Left renal pelvis (tissue), 4 donors: ENCODE measurements at regions not wholly inside any gene's neighbourhood (a gene's known extent, or its start where the extent isn't known, plus 50 kb on each side); places are given as distances from the start of the nearest gene placed in this dataset.
"Not testable (repeated sequence)": the region's sequence is repeated elsewhere in the genome, so short reads cannot be mapped to it uniquely, and the experiment has no call there.

Source experiments
- DNase-seq, 4 donors: peaks; one replicate each; pipeline ENCODE4 v3.0.0-alpha.2; 2013; ENCODE audit warnings: low read depth in 4 of 4, low spot score in 3 of 4

DNA sequence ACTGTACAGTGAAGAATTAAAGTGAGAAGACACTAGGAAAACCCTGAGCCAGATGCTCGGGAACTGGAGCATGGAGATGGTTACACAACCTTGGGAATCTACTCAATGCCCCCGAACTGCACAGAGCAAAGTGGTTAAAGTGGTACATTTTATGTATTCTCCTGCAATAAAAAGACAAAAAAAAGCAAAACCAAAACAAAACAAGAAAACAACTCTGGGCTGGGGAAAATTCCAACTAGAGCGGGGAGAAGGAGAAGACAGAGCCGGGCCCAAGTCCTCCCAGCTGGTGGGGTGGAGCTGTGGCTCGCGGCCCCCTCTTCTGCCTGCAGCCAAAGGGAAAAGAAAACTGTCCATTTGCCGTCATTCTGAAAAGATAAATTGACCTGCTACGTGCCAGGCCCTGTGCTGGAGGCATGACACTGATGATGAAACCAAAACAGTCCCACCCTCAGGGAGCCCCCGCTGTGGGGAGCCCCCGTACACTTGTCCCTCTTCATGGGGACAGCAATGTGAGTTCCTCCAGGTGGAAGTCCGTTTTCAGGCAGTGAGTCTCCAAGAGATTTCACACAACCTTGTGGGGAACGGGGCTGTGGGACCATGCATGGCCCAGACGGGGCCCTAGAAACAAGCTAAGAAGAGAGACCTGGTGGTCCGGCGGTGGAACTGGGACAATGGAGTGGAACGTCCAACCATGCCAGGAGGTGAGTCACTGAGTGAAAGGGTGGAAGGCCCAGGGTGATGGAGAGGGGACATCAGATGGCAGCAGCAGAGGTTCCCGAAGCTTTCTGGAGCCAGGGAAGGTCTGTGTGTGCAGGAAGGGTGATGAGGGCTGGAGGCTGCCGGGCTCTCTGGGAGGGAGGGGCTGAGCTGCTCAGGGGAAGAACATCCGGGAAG is 114.8 kb upstream of the COL5A1 start:
- DNase-seq, result no peak

GRCh38 chr9:134530724-134531123 is 110.9 kb upstream of the COL5A1 start:
- no peak for DNase-seq

DNA sequence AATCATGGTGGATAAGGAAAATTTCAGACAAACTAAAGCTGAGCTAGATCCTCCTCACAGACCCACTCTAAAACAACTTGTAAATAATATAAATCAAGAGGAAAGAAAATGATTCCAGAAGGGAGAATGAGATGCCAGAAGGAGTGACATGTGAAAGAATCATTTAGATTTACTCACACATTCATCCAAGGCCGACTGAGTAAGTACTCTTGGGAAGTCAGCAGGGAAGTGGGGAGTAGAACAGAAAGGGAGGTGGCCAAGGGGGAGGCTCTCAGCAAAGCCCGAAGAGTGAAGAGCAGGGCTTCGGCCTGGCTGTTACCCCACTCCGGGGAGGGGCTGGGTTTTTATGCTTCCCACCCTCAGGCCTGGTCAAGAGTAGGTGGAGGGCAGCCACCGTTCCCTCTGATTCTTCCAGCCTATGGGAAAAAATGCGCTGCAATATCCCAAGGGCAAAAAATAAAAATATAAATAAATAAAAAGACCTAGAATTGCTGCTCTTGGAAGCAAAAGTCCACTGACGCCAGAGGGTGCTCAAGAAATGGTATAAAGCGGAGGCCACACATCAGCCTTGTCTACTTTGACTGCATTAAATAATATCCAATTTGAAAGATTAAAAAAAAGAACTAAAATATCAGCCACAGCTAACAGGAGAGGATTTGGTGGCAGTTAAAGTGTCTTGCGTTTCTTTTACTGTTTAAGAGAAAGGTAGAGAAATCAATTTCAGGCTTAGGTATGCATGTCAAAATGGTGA is 110.2 kb upstream of the COL5A1 start:
- DNase-seq, result no peak

DNA sequence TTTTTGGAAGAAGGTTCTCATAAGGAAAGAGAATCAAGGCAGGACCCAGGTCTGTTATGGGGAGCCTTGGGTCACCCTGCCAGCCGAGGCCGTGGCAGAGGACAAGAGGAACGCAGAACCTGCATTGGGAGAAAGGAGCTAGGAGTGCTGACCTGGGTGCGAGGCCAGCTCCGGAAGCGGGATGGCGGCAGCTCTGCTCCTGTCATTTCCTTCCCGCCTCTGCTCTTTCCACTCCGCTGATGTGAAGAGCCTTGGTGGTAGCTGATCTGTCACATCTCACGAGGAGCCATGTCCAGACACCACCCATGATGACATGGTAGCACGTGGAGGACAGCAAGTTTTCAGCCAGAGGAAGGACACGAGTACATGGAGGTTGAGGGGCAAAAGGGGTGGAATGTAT is 109.5 kb upstream of the COL5A1 start:
- no peak for DNase-seq

DNA sequence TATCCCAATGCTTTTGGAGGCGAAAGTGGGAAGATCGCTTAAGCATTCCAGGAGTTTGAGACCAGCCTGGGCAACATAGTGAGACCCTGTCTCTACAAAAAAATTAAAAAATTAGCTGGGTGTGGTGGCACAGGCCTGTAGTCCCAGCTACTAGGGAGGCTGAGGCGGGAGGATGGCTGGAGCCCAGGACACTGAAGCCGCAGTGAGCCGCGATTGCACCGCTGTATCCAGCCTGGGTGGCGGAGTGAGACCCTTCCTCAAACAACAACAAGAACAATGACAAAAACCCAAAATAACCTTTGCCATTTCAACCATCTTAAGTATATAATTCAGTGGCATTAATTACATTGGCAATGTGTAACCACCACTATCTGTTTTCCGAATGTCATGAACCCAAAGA is 108.9 kb upstream of the COL5A1 start:
- DNase-seq, result not testable (repeated sequence)

DNA sequence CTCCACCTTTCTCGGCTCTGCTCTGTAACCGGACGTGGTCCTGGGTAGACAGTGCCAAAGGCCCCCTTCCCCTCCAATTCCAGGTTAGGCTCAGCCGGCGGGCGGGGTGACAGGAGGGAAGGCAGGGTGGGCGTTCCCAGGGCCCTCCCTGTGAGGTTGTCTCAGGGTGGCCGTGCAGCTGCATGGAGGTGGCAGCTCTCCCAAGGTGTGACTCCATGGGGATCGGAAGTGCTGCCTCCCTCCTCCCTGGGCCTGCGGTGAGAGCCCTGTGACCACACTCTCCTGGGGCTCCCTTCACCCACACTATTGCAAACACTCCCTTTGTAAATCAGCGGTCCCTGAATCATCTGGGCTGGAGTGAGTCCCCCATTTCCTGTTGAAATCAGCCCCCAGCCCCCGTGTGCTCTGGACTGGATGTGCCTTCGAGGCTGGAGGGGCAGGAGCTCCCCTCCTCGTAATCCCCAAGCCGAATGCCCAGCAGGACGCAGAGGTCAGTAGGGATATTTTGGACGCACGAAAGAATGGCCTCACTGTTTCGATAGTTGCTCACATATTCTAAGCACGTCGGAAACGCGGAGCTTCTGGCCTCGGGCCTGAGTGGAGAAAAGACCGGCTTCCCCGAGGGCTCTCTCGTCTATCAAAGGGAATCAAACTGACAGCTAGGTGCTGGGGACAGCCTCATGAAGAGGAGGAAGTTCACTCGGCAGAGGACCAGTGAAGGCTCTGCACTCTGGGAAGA is 107.6 kb upstream of the COL5A1 start:
- no peak for DNase-seq

- no peak for DNase-seq
Observed at GRCh38 chr9:134534661-134535080, 106.9 kb upstream of the COL5A1 start.

- DNase-seq, result no peak
Observed at GRCh38 chr9:134535171-134535570, 106.4 kb upstream of the COL5A1 start.

GRCh38 chr9:134536101-134536900 is 105.3 kb upstream of the COL5A1 start:
- no peak for DNase-seq

GRCh38 chr9:134536931-134537330 is 104.7 kb upstream of the COL5A1 start:
- no peak for DNase-seq

GRCh38 chr9:134537951-134538641 is 103.5 kb upstream of the COL5A1 start:
- DNase-seq, result no peak

DNA sequence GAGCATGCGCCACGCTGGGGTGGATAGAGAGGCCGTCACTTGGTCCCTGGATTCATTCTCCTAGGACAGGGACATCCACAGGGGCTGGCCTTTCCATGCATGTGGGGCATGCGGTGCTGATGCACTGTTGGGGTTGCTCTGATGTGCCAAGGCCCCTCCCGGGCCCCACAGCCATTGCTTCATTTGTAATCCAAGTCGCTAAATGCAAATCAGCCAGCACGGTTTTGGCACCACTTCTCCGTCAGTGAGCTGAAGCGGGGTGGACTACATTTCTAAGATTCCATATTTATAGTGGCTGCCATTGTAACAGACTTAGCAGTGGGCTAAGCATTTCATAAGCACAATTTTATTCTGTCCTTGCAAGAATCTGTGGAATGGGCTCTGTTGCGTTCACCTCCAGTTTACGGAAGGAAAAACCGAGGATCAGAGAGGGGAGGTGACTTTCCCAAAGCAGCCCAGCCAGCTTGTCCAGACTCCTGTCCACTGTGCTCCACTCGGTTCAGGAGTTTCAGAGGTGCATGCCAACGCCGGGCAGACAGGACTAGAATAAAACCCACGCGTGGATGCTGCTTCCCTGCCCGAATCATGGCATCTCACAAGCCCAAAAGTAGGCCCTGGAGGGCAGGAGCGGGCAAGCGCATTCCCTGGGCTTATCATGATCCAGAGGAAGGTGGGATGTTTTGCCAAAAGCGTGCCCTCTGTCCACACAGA is 102.6 kb upstream of the COL5A1 start:
- no peak for DNase-seq

- DNase-seq, result no peak
Observed at GRCh38 chr9:134539586-134540194, 101.9 kb upstream of the COL5A1 start.

DNA sequence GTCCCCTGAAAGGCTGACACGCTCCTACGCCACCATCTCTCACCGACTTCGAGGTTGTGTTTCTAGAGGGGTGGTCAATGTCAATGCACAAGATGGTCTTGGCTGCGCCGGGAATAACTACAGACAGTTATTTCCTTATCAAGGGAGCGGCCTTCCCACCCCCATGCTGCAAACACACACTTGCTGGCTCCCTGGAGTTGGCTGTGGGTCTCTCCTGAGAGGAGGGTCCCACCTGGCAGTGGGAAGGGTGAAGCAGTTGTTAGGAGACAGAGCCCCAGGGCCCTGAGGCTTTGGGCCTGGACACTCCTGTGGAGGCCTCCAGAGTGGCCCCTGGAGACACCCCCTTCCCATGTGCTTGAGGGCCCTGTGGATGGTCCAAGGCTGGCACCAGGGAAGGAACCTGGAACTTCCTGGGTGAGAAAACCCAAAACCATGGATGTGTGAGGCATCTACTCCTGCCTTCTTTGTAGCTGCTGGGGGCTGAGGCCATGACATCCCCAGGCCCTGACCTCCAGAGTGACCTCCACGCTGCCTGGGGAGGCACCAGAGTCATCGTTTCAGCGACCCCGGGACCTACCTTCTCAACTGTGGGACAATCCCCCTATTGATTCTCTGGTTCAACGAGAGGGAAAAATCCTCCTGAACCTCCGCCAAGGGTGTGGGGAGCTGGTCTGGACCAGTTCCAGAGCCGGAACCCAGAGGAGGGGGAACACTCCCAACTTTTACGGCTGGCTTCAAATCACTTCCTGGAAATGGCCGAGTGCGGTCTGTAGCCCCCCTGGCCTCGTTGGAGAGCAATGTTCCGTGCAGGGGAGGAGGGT is 101.1 kb upstream of the COL5A1 start:
- DNase-seq, result no peak

DNA sequence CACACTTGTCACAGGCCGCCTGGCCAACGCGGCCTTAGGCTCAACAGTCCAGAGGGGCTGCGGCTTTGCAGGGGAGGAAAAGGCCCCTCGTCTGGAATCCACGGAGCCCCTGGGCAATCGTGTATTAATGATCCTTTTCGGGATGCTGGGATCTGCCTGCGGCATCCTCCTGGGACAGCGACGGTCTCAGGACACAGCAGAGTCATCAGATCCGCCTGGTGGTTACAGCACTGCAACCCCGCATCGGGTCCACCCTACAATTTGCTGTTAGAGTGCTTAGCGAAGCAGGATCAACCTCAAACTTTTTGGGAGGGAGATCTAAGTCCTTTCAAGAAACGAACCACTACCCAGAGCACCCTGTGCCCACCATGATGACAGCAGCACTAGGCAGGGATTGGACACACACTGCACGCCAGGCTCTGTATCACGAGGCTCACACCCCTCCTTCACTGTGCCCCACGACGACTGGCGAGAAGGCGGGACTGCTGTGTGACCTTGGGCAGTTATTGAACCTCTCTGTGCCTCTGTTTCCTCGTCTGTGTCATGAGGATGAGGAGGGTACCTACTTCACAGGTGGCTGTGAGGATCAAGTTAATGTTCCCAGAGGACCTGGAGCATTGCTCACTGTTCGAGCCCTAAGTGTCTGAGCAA is 100.4 kb upstream of the COL5A1 start:
- DNase-seq, result no peak

GRCh38 chr9:134544388-134545214 is 97.0 kb upstream of the COL5A1 start:
- DNase-seq, result no peak

DNA sequence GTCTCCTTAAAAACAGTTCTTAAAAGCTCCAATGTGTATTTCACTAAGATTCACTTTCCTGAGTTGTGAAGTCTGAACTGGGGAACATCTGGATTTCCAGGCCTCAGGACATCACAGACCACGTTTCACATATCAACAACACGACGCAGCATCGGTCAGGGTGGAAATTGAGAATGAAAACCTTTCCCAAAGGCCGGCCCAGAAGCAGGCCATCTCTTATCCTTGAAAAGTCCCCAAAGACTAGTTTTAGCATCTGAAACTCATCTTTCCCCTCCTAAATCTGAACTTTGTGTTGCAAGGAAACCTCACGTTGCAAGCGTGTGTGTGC is 96.4 kb upstream of the COL5A1 start:
- no peak for DNase-seq
